ENCODE measurements at regions not wholly inside any gene's neighbourhood (a gene's known extent, or its start where the extent isn't known, plus 50 kb on each side); places are given as distances from the start of the nearest gene placed in this dataset.

DNA sequence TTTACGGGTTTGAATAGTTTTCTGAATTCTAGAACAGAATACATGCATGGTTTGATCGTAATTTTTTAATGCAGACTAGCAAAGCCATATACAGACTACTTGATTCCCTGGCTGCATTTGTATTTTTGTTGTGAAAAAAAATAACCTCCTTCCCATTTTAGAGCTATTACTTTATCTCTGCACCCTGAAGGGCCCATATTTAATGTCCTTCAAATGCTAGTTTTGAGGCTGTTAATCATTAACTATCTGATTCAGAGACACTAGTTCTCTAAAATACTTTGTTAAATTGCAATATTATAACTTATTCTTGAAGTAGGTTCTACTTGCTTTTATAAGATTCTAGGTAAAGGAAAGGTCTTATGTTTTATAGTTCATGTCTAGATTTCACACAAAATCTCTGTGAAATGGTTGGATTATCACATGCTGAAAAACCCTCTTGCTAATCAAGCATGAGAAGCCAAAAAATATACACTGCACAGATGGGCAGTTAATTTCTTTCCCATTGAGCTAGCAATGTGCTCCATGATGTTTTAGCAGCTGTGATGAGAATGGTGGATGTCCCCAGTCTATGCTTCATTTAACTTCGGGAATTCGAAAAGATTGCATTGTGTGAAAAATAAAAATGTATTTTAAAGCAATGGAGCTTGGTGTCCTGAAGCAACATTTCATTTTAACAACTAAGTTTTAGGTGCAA is 634.0 kb upstream of the BCHE start:
- H3K9me3 ChIP-seq (replicated peaks) = no peaks in the 10 kb centered on the region; the same call in 1 of the 2 replicates
- no peaks in the 10 kb centered on the region for H3K4me1 ChIP-seq (replicated peaks)
- H3K36me3 ChIP-seq = no peaks in the 10 kb centered on the region
- H3K4me3 ChIP-seq = no peak overlapping the region
- no peaks in the 10 kb centered on the region for H3K27me3 ChIP-seq (replicated peaks)
- no peak for DNase-seq (ENCODE audit: low read depth in 1 of 2, low spot score in 2 of 2)
- H3K27ac ChIP-seq = no peak overlapping the region

DNA sequence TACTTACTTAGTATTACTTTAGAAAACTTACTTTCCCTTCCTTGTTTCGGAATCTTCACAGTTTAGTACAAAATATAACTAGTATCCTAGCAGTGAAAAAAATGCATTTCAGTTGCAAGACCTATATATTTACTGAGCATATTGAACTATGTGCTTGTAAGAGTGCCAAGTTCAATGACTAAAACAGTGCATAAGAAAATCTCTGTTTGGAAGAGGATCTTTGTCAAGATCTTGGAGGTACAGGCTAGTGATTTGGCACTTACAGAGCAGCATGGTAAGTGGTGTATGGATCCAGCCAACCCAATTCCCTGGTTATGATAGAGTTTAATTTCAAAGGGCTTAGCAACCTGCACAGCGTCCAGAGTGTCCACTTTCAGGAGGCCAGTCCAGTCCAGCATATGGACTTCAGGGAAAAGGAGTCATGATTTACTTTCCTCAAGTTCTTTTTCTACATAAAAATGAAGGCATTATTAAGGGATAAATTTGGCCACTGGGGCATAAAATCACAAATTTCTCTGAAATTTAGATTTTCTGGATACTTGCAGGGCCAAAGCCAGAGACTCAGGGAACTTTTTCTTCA is 625.8 kb upstream of the BCHE start:
- no peaks in the 10 kb centered on the region for H3K4me1 ChIP-seq (replicated peaks)
- H3K4me3 ChIP-seq = no peak overlapping the region
- no peaks in the 10 kb centered on the region for H3K27me3 ChIP-seq (replicated peaks)
- 0 out of 2 replicates have a peak, but pooled peaks cover 3% of the 10 kb centered on the region for H3K9me3 ChIP-seq (replicated peaks)
- no peak for DNase-seq (ENCODE audit: low read depth in 1 of 2, low spot score in 2 of 2)
- no peaks in the 10 kb centered on the region for H3K36me3 ChIP-seq
- H3K27ac ChIP-seq = no peak overlapping the region

DNA sequence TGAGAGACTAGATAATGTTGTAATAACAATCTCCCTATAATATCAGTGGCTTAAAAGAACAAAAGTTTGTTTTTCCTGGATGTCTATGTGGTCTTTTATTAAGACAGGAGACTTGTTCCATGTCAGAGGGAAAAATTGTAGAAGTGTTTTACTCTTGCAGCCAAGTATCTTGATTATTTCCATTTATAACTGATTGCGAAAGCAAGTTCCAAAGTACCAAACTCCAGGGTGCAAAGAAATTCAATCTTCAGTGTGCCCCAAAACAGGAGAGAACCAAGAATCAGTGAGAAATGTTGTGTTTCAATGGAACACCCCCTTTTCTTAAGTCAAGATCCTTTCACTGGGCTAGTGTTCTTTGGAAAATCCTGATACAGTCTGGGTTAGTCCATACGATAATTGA is 624.4 kb upstream of the BCHE start:
- H3K4me1 ChIP-seq (replicated peaks) = no peaks in the 10 kb centered on the region
- 0 out of 2 replicates have a peak, but pooled peaks cover 3% of the 10 kb centered on the region for H3K9me3 ChIP-seq (replicated peaks)
- H3K27me3 ChIP-seq (replicated peaks) = no peaks in the 10 kb centered on the region
- H3K27ac ChIP-seq = no peak overlapping the region
- H3K4me3 ChIP-seq = no peak overlapping the region
- no peaks in the 10 kb centered on the region for H3K36me3 ChIP-seq
- DNase-seq (ENCODE audit: low read depth in 1 of 2, low spot score in 2 of 2) = no peak

DNA sequence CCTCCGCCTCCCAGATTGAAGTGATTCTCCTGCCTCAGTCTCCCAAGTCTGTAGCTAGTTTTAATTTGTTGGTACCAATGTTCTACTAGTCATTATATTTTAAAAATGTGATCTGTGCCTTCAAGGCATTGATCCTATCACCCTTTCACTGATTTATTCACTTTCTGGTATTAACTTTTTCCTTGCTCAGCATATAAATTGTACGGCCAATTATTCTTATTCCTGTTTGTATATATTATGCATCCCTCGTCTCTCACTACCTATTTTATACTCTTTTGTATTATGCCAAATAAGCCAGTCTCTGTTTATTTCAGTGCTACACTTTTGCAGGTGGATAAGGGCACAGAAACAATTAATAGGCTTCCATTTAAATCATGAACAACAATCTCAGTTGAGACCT is 620.2 kb upstream of the BCHE start:
- Histone ChIP-seq H3K27me3 (replicated peaks) (no peaks in the 10 kb centered on the region), H3K4me3 (no peak overlapping the region), H3K4me1 (replicated peaks) (no peaks in the 10 kb centered on the region), H3K36me3 (no peaks in the 10 kb centered on the region), H3K9me3 (replicated peaks) (0 out of 2 replicates have a peak, but pooled peaks cover 7% of the 10 kb centered on the region), H3K27ac (no peak overlapping the region)
- DNase-seq (ENCODE audit: low read depth in 1 of 2, low spot score in 2 of 2) = no peak

DNA sequence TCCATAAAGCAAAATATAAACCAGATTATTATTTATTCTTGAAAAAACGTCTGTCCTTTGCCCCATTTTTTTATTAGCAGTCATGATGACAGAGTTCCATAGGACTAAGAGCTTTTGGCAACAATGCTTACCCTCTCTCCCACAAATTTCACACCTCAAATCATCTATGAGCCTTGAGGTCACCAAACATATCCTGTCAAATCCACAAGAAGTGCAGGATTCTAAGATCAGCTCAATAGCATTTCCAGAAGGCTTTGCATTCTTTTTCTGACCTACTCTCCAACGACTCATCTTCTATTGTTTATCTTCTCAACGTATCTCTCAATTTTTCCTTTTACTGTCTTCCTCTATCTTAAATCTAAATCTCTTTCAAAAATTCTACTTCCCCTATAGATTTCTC is 619.1 kb upstream of the BCHE start:
- DNase-seq (ENCODE audit: low read depth in 1 of 2, low spot score in 2 of 2) = no peak
- no peaks in the 10 kb centered on the region for H3K36me3 ChIP-seq
- no peaks in the 10 kb centered on the region for H3K27me3 ChIP-seq (replicated peaks)
- no peak overlapping the region for H3K4me3 ChIP-seq
- no peaks in the 10 kb centered on the region for H3K4me1 ChIP-seq (replicated peaks)
- H3K27ac ChIP-seq = no peak overlapping the region
- H3K9me3 ChIP-seq (replicated peaks) = 0 out of 2 replicates have a peak, but pooled peaks cover 5% of the 10 kb centered on the region

DNA sequence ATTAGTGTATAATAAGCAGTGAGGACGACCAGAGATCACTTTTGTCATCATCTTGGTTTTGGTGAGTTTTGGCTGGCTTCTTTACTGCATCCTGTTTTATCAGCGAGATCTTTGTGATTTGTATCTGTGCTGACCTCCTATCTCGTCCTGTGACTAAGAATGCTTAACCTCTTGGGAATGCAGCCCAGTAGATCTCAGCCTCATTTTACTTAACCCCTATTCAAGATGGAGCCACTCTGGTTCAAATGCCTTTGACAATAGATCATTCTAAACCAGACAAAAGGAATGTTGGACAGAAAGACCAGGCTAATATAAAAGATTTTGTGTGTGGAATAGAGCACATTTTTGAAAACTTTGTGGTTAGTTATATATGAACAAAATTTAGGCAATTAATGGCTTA is 618.5 kb upstream of the BCHE start:
- no peak for DNase-seq (ENCODE audit: low read depth in 1 of 2, low spot score in 2 of 2)
- Histone ChIP-seq H3K36me3 (no peaks in the 10 kb centered on the region), H3K4me1 (replicated peaks) (no peaks in the 10 kb centered on the region), H3K9me3 (replicated peaks) (0 out of 2 replicates have a peak, but pooled peaks cover 5% of the 10 kb centered on the region), H3K4me3 (no peak overlapping the region), H3K27me3 (replicated peaks) (no peaks in the 10 kb centered on the region), H3K27ac (no peak overlapping the region)

DNA sequence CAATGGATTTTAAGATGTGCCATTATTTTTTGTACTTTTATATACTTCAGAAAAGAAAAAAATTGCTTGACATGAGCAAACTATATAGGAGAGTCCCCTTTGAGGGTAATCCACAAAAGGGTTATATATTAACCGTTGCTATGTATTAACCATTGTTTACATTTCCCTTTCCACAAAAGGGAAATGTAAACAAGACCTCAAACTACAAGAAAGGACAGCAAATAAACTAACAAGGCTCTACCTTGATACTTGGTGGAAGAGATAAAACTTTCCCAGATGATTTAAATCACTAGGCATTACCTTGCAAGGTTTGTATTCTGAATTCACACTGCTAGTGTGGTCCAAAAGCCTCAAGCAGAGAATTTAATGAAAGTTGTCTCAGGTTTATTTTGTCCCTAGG is 616.3 kb upstream of the BCHE start:
- no peak overlapping the region for H3K27ac ChIP-seq
- 0 out of 2 replicates have a peak, but pooled peaks cover 5% of the 10 kb centered on the region for H3K9me3 ChIP-seq (replicated peaks)
- H3K36me3 ChIP-seq = no peaks in the 10 kb centered on the region
- H3K4me3 ChIP-seq = no peak overlapping the region
- DNase-seq (ENCODE audit: low read depth in 1 of 2, low spot score in 2 of 2) = no peak
- no peaks in the 10 kb centered on the region for H3K4me1 ChIP-seq (replicated peaks)
- no peaks in the 10 kb centered on the region for H3K27me3 ChIP-seq (replicated peaks)

DNA sequence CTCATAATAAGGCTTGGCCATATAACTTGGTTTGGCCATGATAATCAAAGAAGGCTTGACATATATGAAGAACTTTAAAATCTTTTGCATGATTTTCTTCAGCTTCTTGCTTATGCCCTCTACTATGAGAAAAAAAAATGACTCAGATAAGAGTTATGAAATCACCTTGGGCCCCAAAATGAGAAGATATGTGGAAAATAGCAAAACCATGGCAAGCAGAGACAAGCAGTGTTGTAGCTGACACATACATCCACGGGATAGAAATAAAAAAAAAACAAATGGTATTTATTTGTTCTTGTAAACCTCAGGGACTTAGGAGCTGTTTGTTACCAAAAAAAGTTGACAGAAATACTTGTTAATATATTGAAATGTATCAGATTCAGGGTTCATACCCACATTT is 614.8 kb upstream of the BCHE start:
- no peaks in the 10 kb centered on the region for H3K4me1 ChIP-seq (replicated peaks)

DNA sequence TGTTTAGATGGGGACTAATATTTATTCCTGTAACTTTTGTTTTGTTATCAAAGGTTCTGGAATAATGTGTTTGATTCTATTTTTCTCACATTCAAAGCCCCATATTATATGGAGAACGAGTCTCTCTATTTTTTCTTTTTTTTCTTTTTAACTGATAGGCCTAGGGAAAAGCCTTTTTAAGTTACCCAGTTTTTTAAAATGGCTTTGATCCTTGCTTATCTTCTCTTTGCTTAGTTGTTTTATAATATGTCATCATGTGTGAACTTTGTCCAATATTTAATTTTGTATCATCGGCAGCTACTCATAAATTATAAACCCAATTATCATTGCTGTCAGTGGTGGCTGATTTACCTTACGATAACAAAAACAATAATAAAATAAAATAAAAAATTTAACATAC is 610.3 kb upstream of the BCHE start:
- H3K9me3 ChIP-seq (replicated peaks) = peaks cover 3% of the 10 kb centered on the region; the same call in 1 of the 2 replicates
- no peaks in the 10 kb centered on the region for H3K27me3 ChIP-seq (replicated peaks)
- no peak overlapping the region for H3K4me3 ChIP-seq
- no peaks in the 10 kb centered on the region for H3K36me3 ChIP-seq
- no peaks in the 10 kb centered on the region for H3K4me1 ChIP-seq (replicated peaks)
- no peak overlapping the region for H3K27ac ChIP-seq
- DNase-seq (ENCODE audit: low read depth in 1 of 2, low spot score in 2 of 2) = no peak

More for the DNA sequence above, 614.8 kb upstream of the BCHE start:
- Histone ChIP-seq H3K27ac (no peak overlapping the region), H3K4me3 (no peak overlapping the region), H3K36me3 (no peaks in the 10 kb centered on the region), H3K27me3 (replicated peaks) (no peaks in the 10 kb centered on the region), H3K9me3 (replicated peaks) (0 out of 2 replicates have a peak, but pooled peaks cover 5% of the 10 kb centered on the region)
- no peak for DNase-seq (ENCODE audit: low read depth in 1 of 2, low spot score in 2 of 2)

DNA sequence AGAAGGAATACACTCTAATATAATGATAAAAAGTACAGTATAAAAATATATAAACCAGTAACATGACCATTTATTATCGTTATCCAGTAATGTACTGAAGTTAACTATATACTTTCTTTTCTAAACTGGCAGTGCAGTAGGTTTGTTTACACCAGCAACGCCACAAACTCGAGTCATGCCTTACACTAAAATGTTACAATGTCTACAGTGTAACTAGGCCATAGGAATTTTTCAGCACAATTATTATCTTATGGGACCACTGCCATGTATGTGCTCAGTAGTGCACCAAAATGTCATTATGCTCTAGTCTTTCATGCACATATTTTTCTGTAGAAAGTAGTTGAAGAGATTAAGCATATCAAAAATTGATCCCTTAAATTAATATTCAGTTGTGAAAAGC is 609.8 kb upstream of the BCHE start:
- Histone ChIP-seq H3K36me3 (no peaks in the 10 kb centered on the region), H3K4me1 (replicated peaks) (no peaks in the 10 kb centered on the region), H3K4me3 (no peak overlapping the region), H3K27ac (no peak overlapping the region), H3K27me3 (replicated peaks) (no peaks in the 10 kb centered on the region), H3K9me3 (replicated peaks) (peaks cover 3% of the 10 kb centered on the region; the same call in 1 of the 2 replicates)
- no peak for DNase-seq (ENCODE audit: low read depth in 1 of 2, low spot score in 2 of 2)

DNA sequence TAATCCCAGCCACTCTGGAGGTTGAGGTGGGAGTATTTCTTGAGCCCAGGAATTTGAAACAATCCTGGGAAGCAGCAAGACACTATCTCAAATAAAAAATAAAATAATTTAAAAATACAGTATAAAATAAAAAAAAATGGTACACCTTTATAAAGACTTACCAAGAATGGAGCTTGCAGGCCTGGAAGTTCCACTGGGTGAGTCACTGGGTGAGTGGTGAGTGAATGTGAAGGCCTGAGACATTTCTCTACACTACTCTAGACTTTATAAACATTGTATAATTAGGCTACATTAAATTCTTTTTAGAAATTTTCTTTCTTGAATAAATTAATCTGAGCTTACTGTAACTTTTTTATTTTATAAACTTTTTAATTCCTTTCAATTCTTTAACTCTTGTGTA is 609.1 kb upstream of the BCHE start:
- Histone ChIP-seq H3K4me3 (no peak overlapping the region), H3K36me3 (no peaks in the 10 kb centered on the region), H3K9me3 (replicated peaks) (peaks cover 3% of the 10 kb centered on the region; the same call in 1 of the 2 replicates), H3K27ac (no peak overlapping the region), H3K27me3 (replicated peaks) (no peaks in the 10 kb centered on the region), H3K4me1 (replicated peaks) (no peaks in the 10 kb centered on the region)
- DNase-seq (ENCODE audit: low read depth in 1 of 2, low spot score in 2 of 2) = no peak

DNA sequence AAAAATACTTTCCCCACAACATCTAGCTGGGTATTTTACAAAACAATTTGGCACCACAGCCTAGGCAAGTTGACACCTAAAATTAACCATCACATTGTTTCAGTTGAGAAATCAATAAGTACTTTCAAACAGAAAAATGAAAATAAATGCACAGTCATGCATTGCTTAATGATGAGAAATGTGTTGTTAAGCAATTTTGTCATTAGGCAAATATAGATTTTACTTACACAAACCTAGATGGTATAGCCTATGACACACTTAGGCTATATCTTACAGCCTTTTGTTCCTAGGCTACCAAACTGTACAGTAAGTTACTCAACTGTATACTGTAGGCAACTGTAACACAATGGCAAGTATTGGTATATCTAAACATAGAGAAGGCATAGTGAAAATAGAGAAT is 608.6 kb upstream of the BCHE start:
- no peaks in the 10 kb centered on the region for H3K4me1 ChIP-seq (replicated peaks)
- H3K9me3 ChIP-seq (replicated peaks) = peaks cover 3% of the 10 kb centered on the region; the same call in 1 of the 2 replicates
- no peak overlapping the region for H3K27ac ChIP-seq
- H3K36me3 ChIP-seq = no peaks in the 10 kb centered on the region
- H3K4me3 ChIP-seq = no peak overlapping the region
- no peak for DNase-seq (ENCODE audit: low read depth in 1 of 2, low spot score in 2 of 2)
- no peaks in the 10 kb centered on the region for H3K27me3 ChIP-seq (replicated peaks)

DNA sequence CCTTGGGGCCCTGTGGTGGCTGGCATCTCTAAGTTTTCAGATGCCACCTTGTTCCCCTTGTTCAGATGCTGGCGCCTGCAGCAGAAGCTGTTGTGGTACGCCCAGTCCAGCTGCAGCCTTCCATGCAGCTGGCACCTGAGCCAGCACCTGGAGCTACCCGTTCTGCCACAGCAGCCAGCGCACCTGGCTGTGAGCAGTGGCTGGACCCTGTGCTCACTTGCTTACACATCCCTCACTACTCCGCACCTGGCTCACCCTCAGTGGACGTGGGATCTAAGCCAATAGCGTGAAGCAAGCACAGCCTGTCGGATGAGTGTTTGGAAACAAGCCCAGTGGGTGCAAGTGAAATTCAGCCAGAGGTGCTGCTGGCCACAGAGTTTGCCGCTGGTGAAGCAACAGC is 607.5 kb upstream of the BCHE start:
- no peak for DNase-seq (ENCODE audit: low read depth in 1 of 2, low spot score in 2 of 2)
- H3K9me3 ChIP-seq (replicated peaks) = peaks cover 3% of the 10 kb centered on the region; the same call in 1 of the 2 replicates
- H3K27ac ChIP-seq = no peak overlapping the region
- H3K27me3 ChIP-seq (replicated peaks) = no peaks in the 10 kb centered on the region
- H3K4me3 ChIP-seq = no peak overlapping the region
- no peaks in the 10 kb centered on the region for H3K36me3 ChIP-seq
- no peaks in the 10 kb centered on the region for H3K4me1 ChIP-seq (replicated peaks)

DNA sequence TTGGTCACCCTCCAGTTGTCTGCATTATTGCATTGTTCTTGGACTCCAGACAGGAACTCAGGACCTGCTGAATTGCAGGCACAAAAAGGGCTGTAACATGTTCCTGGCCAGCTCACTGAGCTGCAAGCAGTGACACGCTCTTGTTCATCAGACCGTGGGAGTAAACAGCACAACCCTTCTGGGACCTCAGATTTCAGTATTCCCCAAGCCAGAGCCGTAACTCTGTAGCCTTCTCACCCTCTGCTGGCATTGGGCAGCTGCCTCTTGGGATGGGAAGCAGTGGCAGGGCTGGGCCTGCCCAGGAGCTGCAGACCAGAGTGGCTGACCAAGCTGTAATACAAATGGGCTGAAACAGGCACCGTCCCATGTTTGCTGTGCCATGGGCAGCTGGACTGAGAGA is 607.1 kb upstream of the BCHE start:
- no peak overlapping the region for H3K4me3 ChIP-seq
- no peaks in the 10 kb centered on the region for H3K36me3 ChIP-seq
- H3K27me3 ChIP-seq (replicated peaks) = no peaks in the 10 kb centered on the region
- H3K27ac ChIP-seq = no peak overlapping the region
- H3K9me3 ChIP-seq (replicated peaks) = peaks cover 3% of the 10 kb centered on the region; the same call in 1 of the 2 replicates
- no peaks in the 10 kb centered on the region for H3K4me1 ChIP-seq (replicated peaks)
- DNase-seq (ENCODE audit: low read depth in 1 of 2, low spot score in 2 of 2) = no peak

Data from SJSA1 (cell line).